ENCODE measurements at regions not wholly inside any gene's neighbourhood (a gene's known extent, or its start where the extent isn't known, plus 50 kb on each side); places are given as distances from the start of the nearest gene placed in this dataset.
"Not testable (repeated sequence)": the region's sequence is repeated elsewhere in the genome, so short reads cannot be mapped to it uniquely, and the experiment has no call there.

GRCh38 chr4:31193521-31193920 is 473.4 kb downstream of the PCDH7 start:
- Histone ChIP-seq H3F3A (ENCODE audit: low read depth) (no peaks in the 10 kb centered on the region), H2AFZ (replicated peaks) (no peak overlapping the region), H4K20me1 (ENCODE audit: low read depth) (no peaks in the 10 kb centered on the region), H3K27me3 (no peaks in the 10 kb centered on the region), H3K4me1 (peaks cover 16% of the 10 kb centered on the region), H3K36me3 (no peaks in the 10 kb centered on the region), H3K4me3 (no peak overlapping the region), H3K9me3 (ENCODE audit: low read depth) (no peaks in the 10 kb centered on the region), H3K4me2 (no peak overlapping the region), H3K9ac (no peak overlapping the region), H3K27ac (no peak overlapping the region), H3K79me2 (ENCODE audit: low read depth) (no peaks in the 10 kb centered on the region)
- Mint-ChIP-seq H3K4me1 (peaks cover 2% of the 10 kb centered on the region), H3K9me3 (peaks cover 8% of the 10 kb centered on the region), H3K27ac (no peak overlapping the region), H3K4me3 (no peak overlapping the region), H3K27me3 (ENCODE audit: insufficient read depth, low read depth) (peaks cover 3% of the 10 kb centered on the region), H3K36me3 (no peaks in the 10 kb centered on the region)
- no peak for DNase-seq (ENCODE audit: low spot score)
- no peak for TF ChIP-seq CTCF (IDR thresholded peaks at IDR 0.05)
- TF ChIP-seq EZH2 (IDR thresholded peaks at IDR 0.05) = no peak
- TF ChIP-seq EZH2phosphoT487 (IDR thresholded peaks at IDR 0.05) = no peak

GRCh38 chr4:31194823-31195222 is 474.7 kb downstream of the PCDH7 start:
- no peaks in the 10 kb centered on the region for H3K9me3 ChIP-seq (ENCODE audit: low read depth)
- TF ChIP-seq EZH2phosphoT487 (IDR thresholded peaks at IDR 0.05) = no peak
- no peak for TF ChIP-seq EZH2 (IDR thresholded peaks at IDR 0.05)
- TF ChIP-seq CTCF (IDR thresholded peaks at IDR 0.05) = no peak
- H3K36me3 ChIP-seq = no peaks in the 10 kb centered on the region
- H3K4me3 Mint-ChIP-seq = no peak overlapping the region
- H3K9ac ChIP-seq = no peak overlapping the region
- peaks cover 14% of the 10 kb centered on the region for H3K4me1 ChIP-seq
- H3K79me2 ChIP-seq (ENCODE audit: low read depth) = no peaks in the 10 kb centered on the region
- H3K27ac ChIP-seq = no peak overlapping the region
- H3K9me3 Mint-ChIP-seq = peaks cover 16% of the 10 kb centered on the region
- no peak for DNase-seq (ENCODE audit: low spot score)
- no peaks in the 10 kb centered on the region for H3F3A ChIP-seq (ENCODE audit: low read depth)
- H3K27me3 ChIP-seq = no peaks in the 10 kb centered on the region
- H3K36me3 Mint-ChIP-seq = no peaks in the 10 kb centered on the region
- no peak overlapping the region for H3K4me3 ChIP-seq
- H4K20me1 ChIP-seq (ENCODE audit: low read depth) = no peaks in the 10 kb centered on the region
- H3K4me1 Mint-ChIP-seq = peaks cover 2% of the 10 kb centered on the region
- H2AFZ ChIP-seq (replicated peaks) = no peak overlapping the region
- peaks cover 3% of the 10 kb centered on the region for H3K27me3 Mint-ChIP-seq (ENCODE audit: insufficient read depth, low read depth)
- no peak overlapping the region for H3K4me2 ChIP-seq
- no peak overlapping the region for H3K27ac Mint-ChIP-seq

GRCh38 chr4:31199644-31200043 is 479.5 kb downstream of the PCDH7 start:
- Histone ChIP-seq H3K4me2 (no peak overlapping the region), H2AFZ (replicated peaks) (no peak overlapping the region), H3K4me3 (no peak overlapping the region), H3K27me3 (no peaks in the 10 kb centered on the region), H3K4me1 (no peaks in the 10 kb centered on the region), H3K9ac (no peak overlapping the region), H3K9me3 (ENCODE audit: low read depth) (no peaks in the 10 kb centered on the region), H3K36me3 (no peaks in the 10 kb centered on the region), H3K27ac (no peak overlapping the region), H3K79me2 (ENCODE audit: low read depth) (no peaks in the 10 kb centered on the region), H3F3A (ENCODE audit: low read depth) (no peaks in the 10 kb centered on the region), H4K20me1 (ENCODE audit: low read depth) (no peaks in the 10 kb centered on the region)
- no peaks in the 10 kb centered on the region for H3K4me1 Mint-ChIP-seq
- H3K27me3 Mint-ChIP-seq (ENCODE audit: insufficient read depth, low read depth) = peaks cover 3% of the 10 kb centered on the region
- H3K9me3 Mint-ChIP-seq = peaks cover 24% of the 10 kb centered on the region
- no peak for TF ChIP-seq EZH2phosphoT487 (IDR thresholded peaks at IDR 0.05)
- DNase-seq (ENCODE audit: low spot score) = no peak
- H3K27ac Mint-ChIP-seq = no peak overlapping the region
- H3K4me3 Mint-ChIP-seq = no peak overlapping the region
- H3K36me3 Mint-ChIP-seq = no peaks in the 10 kb centered on the region

GRCh38 chr4:31202054-31202453 is 481.9 kb downstream of the PCDH7 start:
- not testable (repeated sequence) for H3K27me3 ChIP-seq; H4K20me1 ChIP-seq (ENCODE audit: low read depth); H3F3A ChIP-seq (ENCODE audit: low read depth); H3K4me1 ChIP-seq; H3K79me2 ChIP-seq (ENCODE audit: low read depth); H3K4me3 ChIP-seq; H3K36me3 Mint-ChIP-seq; H3K4me1 Mint-ChIP-seq; H3K9me3 ChIP-seq (ENCODE audit: low read depth); H2AFZ ChIP-seq (replicated peaks); H3K27ac Mint-ChIP-seq; DNase-seq (ENCODE audit: low spot score); H3K4me3 Mint-ChIP-seq; H3K4me2 ChIP-seq; H3K27me3 Mint-ChIP-seq (ENCODE audit: insufficient read depth, low read depth); H3K27ac ChIP-seq; H3K36me3 ChIP-seq; H3K9ac ChIP-seq
- peaks cover 17% of the 10 kb centered on the region for H3K9me3 Mint-ChIP-seq

Measured in neural progenitor cell (in vitro differentiated cells).